AG10803 (cell line): ENCODE measurements at regions not wholly inside any gene's neighbourhood (a gene's known extent, or its start where the extent isn't known, plus 50 kb on each side); places are given as distances from the start of the nearest gene placed in this dataset.

Experiments
- DNase-seq: peaks from one replicate; pipeline ENCODE4 v3.0.0; 2010; ENCODE audit warnings: low read depth
- H3K4me3 ChIP-seq: 2 replicates; pipeline ENCODE4 v1.5.1; 2011; ENCODE audit warnings: mild to moderate bottlenecking, low read length, control low read depth
- TF ChIP-seq, protein P1 (sequence below): conservative IDR thresholded peaks from 2 replicates; pipeline ENCODE4 v1.5.1; 2011; ENCODE audit warnings: mild to moderate bottlenecking, low read length, control low read depth, inconsistent platforms

DNA sequence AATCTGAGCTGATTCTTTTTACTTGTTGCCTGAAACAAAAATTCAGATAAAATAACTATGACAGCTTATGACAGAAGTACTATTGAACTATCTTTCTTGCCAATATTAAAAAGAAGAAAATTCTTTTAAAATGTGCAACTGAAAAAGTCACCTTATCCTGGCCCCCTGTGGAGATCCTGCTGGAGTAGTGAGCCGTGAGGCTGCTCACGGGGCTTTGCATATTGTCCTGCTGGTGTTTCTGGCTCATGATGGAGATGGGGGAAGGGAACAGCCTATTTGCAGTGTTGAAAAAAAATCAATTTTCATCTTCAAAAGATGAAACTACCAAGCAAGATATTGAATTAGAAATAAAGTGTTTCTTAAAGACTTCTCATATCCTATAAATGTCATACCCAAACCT, 216.0 kb downstream of the SAMD5 start:
- TF ChIP-seq, protein P1, sequence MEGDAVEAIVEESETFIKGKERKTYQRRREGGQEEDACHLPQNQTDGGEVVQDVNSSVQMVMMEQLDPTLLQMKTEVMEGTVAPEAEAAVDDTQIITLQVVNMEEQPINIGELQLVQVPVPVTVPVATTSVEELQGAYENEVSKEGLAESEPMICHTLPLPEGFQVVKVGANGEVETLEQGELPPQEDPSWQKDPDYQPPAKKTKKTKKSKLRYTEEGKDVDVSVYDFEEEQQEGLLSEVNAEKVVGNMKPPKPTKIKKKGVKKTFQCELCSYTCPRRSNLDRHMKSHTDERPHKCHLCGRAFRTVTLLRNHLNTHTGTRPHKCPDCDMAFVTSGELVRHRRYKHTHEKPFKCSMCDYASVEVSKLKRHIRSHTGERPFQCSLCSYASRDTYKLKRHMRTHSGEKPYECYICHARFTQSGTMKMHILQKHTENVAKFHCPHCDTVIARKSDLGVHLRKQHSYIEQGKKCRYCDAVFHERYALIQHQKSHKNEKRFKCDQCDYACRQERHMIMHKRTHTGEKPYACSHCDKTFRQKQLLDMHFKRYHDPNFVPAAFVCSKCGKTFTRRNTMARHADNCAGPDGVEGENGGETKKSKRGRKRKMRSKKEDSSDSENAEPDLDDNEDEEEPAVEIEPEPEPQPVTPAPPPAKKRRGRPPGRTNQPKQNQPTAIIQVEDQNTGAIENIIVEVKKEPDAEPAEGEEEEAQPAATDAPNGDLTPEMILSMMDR = no peak
- no peak for DNase-seq
- no peak overlapping the region for H3K4me3 ChIP-seq

DNA sequence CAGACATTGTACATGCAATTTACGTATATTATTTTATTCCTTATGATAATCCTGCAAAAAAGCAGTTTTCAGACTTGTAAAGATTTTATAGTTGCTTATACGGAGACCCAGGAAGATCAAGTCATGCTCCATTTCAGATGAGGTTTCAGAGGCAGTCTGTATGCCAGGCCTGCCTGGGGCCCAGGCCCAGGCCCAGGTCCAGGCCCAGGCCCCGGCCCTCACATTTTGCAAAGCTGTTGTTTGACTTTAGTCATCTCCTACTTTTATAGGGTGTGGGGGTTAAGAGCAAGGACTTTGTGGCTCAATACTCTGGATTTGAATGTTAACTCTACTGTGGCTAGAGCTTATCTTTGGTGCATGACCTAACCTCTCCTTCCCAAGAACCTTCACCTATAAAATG, 217.9 kb downstream of the SAMD5 start:
- DNase-seq = no peak

DNA sequence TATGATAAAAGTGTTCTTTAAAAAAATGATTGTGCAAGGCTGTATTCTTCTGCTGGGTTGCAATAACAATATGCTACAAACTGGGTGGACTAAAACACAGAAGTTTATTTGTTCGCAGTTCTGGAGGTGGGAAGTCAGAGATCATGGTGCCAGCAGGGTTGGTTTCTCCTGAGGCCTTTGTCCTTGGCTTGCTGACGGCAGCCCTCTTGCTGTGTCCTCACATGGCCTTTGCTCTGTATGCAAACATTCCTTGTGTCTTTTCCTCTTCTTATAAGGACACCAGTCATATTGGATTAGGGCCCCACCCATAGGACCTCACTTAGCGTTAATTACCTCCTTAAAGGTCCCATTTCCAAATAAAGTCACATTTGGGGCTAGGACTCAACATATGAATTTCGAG, 220.4 kb downstream of the SAMD5 start:
- no peak for DNase-seq
- TF ChIP-seq, protein P1 = no peak
- H3K4me3 ChIP-seq = no peak overlapping the region

More for the DNA sequence above, 217.9 kb downstream of the SAMD5 start:
- TF ChIP-seq, protein P1 = no peak
- no peak overlapping the region for H3K4me3 ChIP-seq

DNA sequence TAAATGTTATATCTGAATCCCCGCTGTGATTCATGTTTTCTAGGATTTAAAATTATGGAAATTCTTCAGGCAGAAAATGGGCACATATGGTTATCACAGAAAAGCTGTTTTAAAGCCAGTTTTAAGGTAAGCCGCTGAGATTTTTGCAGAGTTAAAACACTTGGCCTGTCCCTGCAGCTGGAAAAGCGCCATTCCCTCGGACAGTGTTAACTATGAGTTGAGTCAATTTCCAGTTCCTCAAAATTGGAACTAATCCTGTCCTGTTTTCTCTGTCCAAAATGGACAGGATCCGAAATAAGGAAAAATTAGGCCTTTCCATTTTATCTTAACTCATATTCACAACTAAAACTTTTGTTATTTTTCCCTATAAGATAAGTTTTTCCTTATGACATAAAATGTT, 225.2 kb downstream of the SAMD5 start:
- TF ChIP-seq, protein P1 = no peak
- DNase-seq = no peak
- H3K4me3 ChIP-seq = no peak overlapping the region

DNA sequence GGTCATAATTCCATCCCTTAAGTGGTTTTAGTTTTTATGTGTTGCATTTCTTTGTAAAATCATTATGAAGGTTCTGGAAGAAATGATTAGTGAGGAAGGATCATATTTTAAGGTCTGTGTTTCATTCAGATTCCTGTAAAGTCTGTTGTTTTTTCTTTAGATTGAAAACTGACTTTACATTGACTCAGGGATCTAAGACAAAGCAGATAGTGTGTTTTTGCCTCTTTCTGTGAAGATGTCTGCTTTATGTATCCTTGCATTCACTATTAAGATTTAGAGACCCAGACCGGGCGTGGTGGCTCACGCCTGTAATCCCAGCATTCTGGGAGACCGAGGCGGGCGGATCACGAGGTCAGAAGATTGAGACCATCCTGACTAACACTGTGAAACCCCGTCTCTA, 225.7 kb downstream of the SAMD5 start:
- TF ChIP-seq, protein P1 = no peak
- no peak overlapping the region for H3K4me3 ChIP-seq
- DNase-seq = no peak

DNA sequence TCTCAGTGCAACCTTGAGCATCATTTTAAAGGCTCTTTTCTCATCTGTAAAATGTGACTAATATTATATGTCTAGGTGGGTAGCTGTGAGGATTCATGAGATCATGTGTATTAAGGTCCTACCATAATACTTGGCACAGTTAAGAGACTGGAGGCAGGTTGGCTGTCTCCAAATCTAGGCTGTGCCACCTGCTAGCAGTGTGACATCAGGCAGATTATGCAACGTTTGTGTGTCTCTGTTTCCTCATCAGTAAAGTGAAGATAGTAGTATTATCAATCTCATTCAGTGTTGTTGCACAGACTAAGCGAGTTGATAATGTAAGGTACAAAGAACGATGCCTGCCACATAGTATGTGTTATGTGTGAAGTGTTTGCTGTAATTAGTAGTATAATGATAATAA, 227.4 kb downstream of the SAMD5 start:
- DNase-seq = no peak
- TF ChIP-seq, protein P1 = no peak
- H3K4me3 ChIP-seq = no peak overlapping the region

DNA sequence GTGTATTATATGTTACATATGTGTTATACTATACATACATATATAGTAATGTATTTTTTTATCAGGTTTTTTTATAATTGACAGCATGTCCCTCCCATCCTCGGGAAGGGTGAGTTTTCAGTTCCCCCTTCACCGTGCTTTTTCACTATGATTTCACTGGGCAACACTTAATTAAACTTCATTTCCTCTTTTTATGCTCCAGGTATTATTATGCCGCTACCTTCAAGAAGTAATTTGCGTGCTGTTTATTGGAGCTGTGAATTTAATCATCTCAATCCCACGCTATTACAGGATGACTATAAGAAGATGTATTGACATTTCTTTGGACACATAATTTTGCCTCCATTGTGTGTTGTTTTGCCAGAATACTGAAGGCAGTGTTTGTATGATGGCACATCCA, 228.6 kb downstream of the SAMD5 start:
- TF ChIP-seq, protein P1 = no peak

More for the DNA sequence above, 228.6 kb downstream of the SAMD5 start:
- no peak overlapping the region for H3K4me3 ChIP-seq
- DNase-seq = no peak
